IgD-negative memory B cell (primary cell): ENCODE measurements at regions not wholly inside any gene's neighbourhood (a gene's known extent, or its start where the extent isn't known, plus 50 kb on each side); places are given as distances from the start of the nearest gene placed in this dataset.

Experiments
- H3K27ac Mint-ChIP-seq, 3 donors: one replicate each; pipeline ENCODE4 v1.8.0; 2020 to 2022; ENCODE audit warnings: mild to moderate bottlenecking in 3 of 3, mixed read lengths in 3 of 3, moderate library complexity in 1 of 3
- H3K27me3 Mint-ChIP-seq: one replicate; pipeline ENCODE4 v1.8.0; 2021; ENCODE audit warnings: mixed read lengths
- H3K36me3 Mint-ChIP-seq: one replicate; pipeline ENCODE4 v1.8.0; 2020; ENCODE audit warnings: mild to moderate bottlenecking, mixed read lengths
- H3K4me1 Mint-ChIP-seq, 3 donors: one replicate each; pipeline ENCODE4 v1.8.0; 2020 to 2022; ENCODE audit warnings: mixed read lengths in 3 of 3, mild to moderate bottlenecking in 1 of 3
- H3K4me3 Mint-ChIP-seq, 4 donors: one replicate each; pipeline ENCODE4 v1.8.0; 2020 to 2022; ENCODE audit warnings: mild to moderate bottlenecking in 4 of 4, mixed read lengths in 4 of 4, moderate library complexity in 3 of 4
- H3K9me3 Mint-ChIP-seq, 3 donors: one replicate each; pipeline ENCODE4 v1.8.0; 2020 to 2021; ENCODE audit warnings: mixed read lengths in 3 of 3, mild to moderate bottlenecking in 1 of 3

DNA sequence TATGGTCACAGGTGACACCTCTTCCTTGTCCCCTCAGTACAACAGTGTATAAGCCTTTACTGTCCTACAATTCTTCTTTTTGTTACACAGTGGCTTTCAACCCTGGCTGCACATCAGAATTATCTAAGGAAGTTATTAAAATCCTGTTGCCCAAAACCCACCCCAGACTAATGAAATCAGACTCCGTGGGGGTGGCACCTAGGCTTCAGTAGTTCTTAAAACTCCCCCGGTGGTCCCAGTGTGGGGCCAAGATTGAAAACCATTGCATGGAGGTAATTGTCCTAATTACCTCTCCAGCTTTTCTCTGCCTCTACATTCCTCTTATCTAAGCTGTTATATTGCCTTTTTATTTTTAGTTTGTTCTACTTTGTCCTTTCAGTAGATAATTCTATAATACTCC is 172.8 kb downstream of the DAD1 start:
- no peaks in the 10 kb centered on the region for H3K36me3 Mint-ChIP-seq
- H3K27ac Mint-ChIP-seq, result no peak overlapping the region
- peaks cover 10% of the 10 kb centered on the region for H3K27me3 Mint-ChIP-seq
- H3K4me3 Mint-ChIP-seq, result no peak overlapping the region
- peaks cover 8 to 13% (median 10%) of the 10 kb centered on the region in 3 donors for H3K4me1 Mint-ChIP-seq
- peaks cover 0 to 3% (median 0%) of the 10 kb centered on the region in 3 donors for H3K9me3 Mint-ChIP-seq

DNA sequence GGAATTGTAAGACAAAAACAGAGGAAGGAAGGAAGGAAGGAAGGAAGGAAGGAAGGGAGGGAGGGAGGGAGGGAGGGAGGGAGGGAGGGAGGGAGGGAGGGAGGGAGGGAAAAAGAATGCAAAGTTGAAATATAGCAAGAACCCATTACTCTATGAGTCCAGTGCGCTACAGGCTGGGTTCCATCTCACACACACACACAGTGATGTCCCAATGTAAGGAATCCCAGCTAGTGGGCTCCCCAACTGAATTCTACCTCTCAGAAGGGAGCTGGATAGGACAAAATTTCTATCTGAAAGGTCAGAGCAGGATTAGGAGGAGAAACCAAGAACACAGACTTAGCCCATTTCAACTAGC is 173.4 kb downstream of the DAD1 start:
- Mint-ChIP-seq H3K27ac (no peak overlapping the region), H3K9me3 (peaks cover 0 to 3% (median 0%) of the 10 kb centered on the region in 3 donors), H3K27me3 (peaks cover 10% of the 10 kb centered on the region), H3K4me3 (no peak overlapping the region), H3K36me3 (no peaks in the 10 kb centered on the region), H3K4me1 (peaks cover 8 to 13% (median 10%) of the 10 kb centered on the region in 3 donors)

DNA sequence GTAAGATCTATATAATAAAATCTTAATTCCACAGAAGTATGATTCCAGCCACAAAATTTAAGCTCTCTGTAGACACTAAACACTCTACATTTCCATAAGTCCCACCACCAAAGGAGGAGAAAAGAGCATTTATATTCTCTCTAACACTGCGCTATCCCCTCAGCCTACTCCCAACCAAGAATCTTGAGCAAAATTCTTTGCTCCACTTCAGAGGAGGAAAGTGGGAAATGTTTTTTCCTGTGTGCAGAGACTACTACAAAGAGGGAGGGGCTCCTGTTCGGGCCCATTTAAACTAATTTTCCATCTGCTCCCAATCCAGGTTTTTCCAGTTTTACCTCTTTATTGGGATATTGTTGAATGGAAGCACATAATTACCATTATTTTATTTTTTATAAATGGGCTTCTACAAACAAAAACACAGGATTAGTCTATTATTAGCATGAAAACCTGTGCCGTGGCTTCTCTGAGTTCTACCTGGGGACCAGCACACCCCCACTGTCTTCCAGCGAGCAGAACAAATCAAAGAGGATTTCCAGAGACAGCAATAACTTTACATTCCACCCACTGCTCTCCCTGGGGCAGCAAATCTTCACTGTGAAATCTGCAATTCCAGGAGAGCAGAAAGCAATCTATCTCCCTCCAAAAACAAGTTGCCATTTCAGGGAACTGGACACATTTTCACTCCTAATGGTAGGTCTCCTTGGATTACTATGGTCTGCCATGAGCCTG is 174.0 kb downstream of the DAD1 start:
- Mint-ChIP-seq H3K9me3 (peaks cover 0 to under 1% (median 0%) of the 10 kb centered on the region in 3 donors), H3K4me1 (peaks cover 8 to 11% (median 10%) of the 10 kb centered on the region in 3 donors), H3K27ac (no peak overlapping the region), H3K4me3 (no peak overlapping the region), H3K27me3 (peaks cover 10% of the 10 kb centered on the region), H3K36me3 (no peaks in the 10 kb centered on the region)

DNA sequence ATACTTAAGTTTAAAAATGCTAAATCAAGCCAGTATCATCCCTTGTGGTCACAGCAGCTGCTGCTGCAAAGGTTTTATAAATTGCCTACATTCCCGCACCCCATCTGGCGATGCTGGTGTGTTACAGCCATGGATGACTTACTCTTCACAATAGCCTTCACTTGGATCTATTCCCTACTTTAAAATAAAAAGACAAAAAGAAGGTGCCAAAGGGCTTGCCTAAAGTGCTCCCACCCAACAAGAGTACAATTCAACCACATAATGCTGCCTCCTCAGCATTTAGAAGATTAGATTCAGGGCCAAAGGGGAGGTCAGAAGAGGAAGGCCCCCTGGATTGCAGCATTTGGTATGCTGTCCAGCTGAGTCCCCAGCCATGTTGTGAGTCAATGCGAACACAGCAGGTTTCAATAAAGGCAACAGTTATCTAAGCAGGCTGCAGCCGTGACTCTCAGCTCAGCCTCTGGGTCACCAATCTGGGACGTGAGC is 176.1 kb downstream of the DAD1 start:
- Mint-ChIP-seq H3K27ac (no peak overlapping the region), H3K4me3 (no peak overlapping the region), H3K36me3 (peaks cover 1% of the 10 kb centered on the region)

DNA sequence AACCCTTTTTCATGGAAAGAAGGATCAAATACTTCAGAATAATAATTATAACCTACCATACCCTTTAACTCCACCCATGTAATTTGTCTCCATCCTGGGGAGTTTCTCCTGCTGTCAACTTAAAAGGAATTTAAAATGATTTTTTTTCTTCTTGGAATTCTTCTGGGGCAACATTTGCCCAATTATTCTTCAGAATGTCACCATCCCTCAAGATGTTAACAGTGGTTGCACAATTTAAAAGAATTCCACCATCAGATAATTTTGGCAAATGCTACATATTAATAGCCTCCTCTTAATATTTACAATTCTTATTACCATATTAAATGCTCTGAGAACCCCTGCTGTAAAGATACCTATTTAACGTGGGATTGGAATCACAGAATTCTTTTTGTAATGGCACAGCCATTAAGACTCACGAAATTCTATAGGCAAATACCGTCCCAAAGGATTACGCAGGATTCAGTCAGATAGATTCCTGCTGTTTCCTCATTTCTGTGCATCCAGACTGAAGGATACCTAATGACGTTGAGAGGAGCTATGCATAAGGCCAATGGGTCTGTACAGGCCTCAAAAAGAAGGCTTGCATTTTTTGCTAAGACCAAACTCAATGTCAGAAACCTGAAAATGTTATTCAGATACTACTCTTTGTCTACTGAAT is 177.5 kb downstream of the DAD1 start:
- no peaks in the 10 kb centered on the region for H3K9me3 Mint-ChIP-seq

More for the DNA sequence above, 176.1 kb downstream of the DAD1 start:
- peaks cover 3% of the 10 kb centered on the region for H3K27me3 Mint-ChIP-seq
- peaks cover 0 to 7% (median 0%) of the 10 kb centered on the region in 3 donors for H3K4me1 Mint-ChIP-seq
- no peaks in the 10 kb centered on the region for H3K9me3 Mint-ChIP-seq

DNA sequence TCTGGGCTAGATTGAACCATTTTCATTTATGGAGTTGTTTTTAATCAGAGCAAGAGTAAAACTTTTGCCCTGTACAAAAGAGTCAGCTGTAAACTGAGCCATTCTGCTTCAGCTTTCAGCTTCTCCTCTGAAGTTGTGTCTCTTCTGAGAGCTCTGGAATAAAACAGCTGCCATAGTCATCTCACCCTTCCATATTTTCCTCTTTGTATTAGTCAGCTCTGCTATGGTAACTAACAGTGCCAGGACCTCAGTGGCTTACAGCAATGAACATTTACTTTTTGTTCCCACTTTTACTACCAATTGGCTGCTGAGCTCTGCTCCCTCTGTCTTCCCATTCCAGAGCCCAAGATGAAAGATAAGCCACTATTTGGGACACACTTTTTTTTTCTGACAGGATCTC is 178.5 kb downstream of the DAD1 start:
- Mint-ChIP-seq H3K36me3 (peaks cover 1% of the 10 kb centered on the region), H3K27me3 (peaks cover 9% of the 10 kb centered on the region), H3K4me1 (peaks cover 0 to 10% (median 0%) of the 10 kb centered on the region in 3 donors), H3K4me3 (no peak overlapping the region), H3K27ac (no peak overlapping the region), H3K9me3 (no peaks in the 10 kb centered on the region)

More for the DNA sequence above, 177.5 kb downstream of the DAD1 start:
- Mint-ChIP-seq H3K27ac (no peak overlapping the region), H3K27me3 (peaks cover 5% of the 10 kb centered on the region), H3K4me1 (peaks cover 0 to 11% (median 0%) of the 10 kb centered on the region in 3 donors), H3K4me3 (no peak overlapping the region), H3K36me3 (peaks cover 1% of the 10 kb centered on the region)

DNA sequence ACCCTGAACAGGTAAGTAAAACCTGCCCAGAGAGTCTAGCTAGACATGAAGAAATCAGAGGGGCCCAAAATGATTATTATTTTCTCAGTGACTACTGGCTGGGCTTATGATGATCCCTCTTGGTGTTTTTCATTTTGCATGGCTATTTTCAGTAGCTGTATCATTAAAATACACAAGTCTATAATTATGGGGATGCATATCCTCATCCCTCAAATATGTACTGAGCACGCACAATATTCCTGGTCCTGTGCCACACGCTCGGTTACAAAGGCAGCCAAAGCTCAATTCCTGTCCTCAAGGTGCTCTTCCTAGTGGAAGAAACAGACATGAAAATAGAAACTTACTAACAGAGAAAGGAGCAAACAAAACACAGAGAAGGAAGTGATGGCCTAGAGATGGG is 180.0 kb downstream of the DAD1 start:
- no peak overlapping the region for H3K4me3 Mint-ChIP-seq
- no peak overlapping the region for H3K27ac Mint-ChIP-seq
- peaks cover 0 to 8% (median 0%) of the 10 kb centered on the region in 3 donors for H3K4me1 Mint-ChIP-seq
- peaks cover 1% of the 10 kb centered on the region for H3K36me3 Mint-ChIP-seq
- H3K9me3 Mint-ChIP-seq, result no peaks in the 10 kb centered on the region
- peaks cover 15% of the 10 kb centered on the region for H3K27me3 Mint-ChIP-seq

DNA sequence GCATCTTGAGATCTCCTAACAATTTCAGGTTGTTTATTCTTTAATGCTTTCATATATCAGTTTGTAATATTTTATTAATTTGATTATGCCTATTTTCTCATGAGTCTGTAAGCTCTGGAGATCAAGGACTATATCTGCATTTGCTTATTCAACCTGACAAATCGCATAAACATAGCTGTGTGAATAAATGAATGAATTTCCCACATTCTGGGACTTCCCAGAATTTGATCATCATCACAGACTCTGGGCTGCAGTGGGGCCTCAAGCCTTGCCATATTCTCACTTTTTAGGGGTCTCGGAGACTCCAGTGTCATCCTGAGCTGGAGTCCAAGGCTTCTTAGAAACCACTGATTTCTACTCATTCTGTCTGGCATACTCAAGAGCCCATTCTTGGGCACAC is 180.5 kb downstream of the DAD1 start:
- H3K27me3 Mint-ChIP-seq, result peaks cover 14% of the 10 kb centered on the region
- H3K27ac Mint-ChIP-seq, result no peak overlapping the region
- H3K4me1 Mint-ChIP-seq, result peaks cover 0 to 8% (median 0%) of the 10 kb centered on the region in 3 donors
- H3K4me3 Mint-ChIP-seq, result no peak overlapping the region
- peaks cover 1% of the 10 kb centered on the region for H3K36me3 Mint-ChIP-seq
- H3K9me3 Mint-ChIP-seq, result no peaks in the 10 kb centered on the region

DNA sequence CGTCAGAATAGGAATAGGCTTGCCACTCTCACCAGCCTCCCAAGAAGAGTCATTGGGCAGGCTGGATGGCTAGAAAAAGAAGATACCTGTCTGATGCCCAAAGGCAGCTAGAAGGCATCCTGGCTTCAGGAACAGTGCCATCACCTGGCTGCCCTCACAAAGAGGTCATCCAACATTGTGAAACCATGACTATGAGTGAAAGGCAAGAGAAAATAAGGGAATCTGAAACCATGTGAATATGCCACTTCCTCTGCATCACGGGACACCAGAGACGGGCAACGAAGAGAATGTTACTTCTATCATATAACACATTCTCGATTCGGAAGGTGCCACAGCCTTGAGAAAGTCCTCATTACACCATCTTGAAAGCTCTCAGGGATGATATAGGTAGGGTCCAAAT is 182.0 kb downstream of the DAD1 start:
- no peak overlapping the region for H3K27ac Mint-ChIP-seq
- peaks cover 4% of the 10 kb centered on the region for H3K36me3 Mint-ChIP-seq
- H3K9me3 Mint-ChIP-seq, result no peaks in the 10 kb centered on the region
- peaks cover 12% of the 10 kb centered on the region for H3K27me3 Mint-ChIP-seq
- peaks cover 0 to 6% (median 0%) of the 10 kb centered on the region in 3 donors for H3K4me1 Mint-ChIP-seq
- H3K4me3 Mint-ChIP-seq, result no peak overlapping the region

DNA sequence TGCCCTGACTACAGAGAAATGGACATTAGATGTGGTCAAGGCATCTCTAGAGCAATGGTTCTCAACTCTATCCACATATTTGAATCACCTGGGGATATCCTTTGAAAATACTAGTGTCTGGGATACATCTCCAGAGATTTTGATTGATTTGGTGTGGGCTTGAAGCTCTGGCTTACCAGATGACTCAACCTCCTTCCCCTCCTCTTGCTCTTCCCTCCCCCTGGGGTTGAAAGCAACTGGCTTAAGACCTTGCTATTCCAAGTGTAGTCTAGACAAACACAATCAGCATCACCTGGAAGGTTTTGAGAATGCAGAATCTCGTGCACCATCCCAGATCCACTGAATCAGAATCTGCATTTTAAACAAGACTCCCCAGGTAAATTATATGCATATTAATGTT is 183.8 kb downstream of the DAD1 start:
- Mint-ChIP-seq H3K27ac (no peak overlapping the region), H3K4me1 (peaks cover 0 to 6% (median 0%) of the 10 kb centered on the region in 3 donors), H3K4me3 (no peak overlapping the region), H3K27me3 (peaks cover 16% of the 10 kb centered on the region), H3K9me3 (no peaks in the 10 kb centered on the region), H3K36me3 (peaks cover 4% of the 10 kb centered on the region)

DNA sequence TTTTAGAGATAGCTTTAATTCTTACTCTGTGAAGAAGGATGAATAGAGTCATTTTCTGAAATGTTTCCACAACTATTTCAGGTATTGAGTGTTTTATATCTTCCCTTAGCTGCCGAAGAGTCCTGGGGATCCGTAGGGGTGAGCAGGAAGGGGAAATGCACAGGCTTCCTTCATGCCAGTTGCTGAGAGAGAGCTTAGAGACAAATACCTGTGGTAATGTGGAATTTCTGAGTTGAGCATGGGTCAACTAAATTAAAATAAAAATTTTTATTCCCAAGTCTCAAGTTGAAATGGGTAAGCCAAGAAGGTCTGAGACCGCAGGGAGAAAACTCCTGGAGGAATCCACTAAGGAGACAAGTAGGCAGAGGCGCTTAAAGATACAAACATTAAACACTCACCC is 185.7 kb downstream of the DAD1 start:
- Mint-ChIP-seq H3K27ac (no peak overlapping the region), H3K4me1 (peaks cover 0 to 4% (median 0%) of the 10 kb centered on the region in 3 donors), H3K27me3 (peaks cover 16% of the 10 kb centered on the region), H3K9me3 (no peaks in the 10 kb centered on the region), H3K36me3 (peaks cover 3% of the 10 kb centered on the region), H3K4me3 (no peak overlapping the region)

DNA sequence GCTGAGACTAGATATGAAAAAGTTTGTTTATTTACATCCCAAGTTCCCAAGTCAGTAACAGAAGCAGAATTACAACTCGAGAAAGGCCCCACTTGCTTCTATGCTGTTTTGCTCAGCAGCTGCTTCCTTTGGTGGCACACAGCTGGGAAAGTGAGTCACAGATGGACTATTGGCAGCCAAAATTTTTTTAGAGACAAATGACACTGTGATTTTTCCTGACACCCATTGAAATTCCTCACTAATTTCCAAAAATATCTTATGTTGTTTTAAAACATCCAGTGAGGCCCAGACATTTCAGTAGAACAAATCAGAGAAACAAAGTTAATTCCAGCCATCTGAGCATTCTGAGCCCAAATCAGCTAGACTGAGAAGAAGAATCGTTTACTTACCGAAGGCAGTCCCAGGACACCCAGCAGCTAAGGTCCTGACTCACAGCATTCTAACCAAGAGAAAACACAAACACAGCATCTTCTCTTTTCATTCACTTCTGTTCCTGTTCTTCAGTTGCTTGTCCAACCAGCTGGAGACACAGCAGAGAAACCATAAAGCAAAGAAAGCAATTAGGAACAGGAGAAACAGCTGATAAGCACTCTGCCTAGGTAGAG is 188.3 kb downstream of the DAD1 start:
- Mint-ChIP-seq H3K36me3 (peaks cover 5% of the 10 kb centered on the region), H3K9me3 (no peaks in the 10 kb centered on the region), H3K4me1 (peaks cover 0 to 4% (median 1%) of the 10 kb centered on the region in 3 donors), H3K27ac (no peak overlapping the region), H3K4me3 (no peak overlapping the region), H3K27me3 (peaks cover 16% of the 10 kb centered on the region)

DNA sequence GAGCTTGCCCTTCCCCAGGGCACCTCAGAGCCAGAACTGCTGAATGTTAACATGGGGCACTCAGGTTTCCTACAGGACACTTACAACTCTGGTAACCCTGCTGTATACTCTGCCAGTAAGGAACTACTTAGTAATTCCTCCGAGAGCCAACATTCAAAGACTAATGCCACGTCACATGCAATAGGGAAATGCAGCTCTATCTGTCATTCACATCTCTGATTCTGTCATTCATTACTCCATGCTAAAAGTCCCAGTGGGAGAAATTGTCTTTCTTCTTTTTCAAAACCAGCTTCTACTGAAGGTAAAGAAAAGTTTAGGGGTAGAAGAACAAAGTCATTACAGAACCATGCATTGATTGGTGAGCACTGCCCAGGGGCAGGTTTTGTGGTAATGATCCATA is 189.2 kb downstream of the DAD1 start:
- H3K36me3 Mint-ChIP-seq, result peaks cover 6% of the 10 kb centered on the region
- no peak overlapping the region for H3K4me3 Mint-ChIP-seq
- no peak overlapping the region for H3K27ac Mint-ChIP-seq
- H3K4me1 Mint-ChIP-seq, result peaks cover 0 to 4% (median 1%) of the 10 kb centered on the region in 3 donors
- peaks cover 15% of the 10 kb centered on the region for H3K27me3 Mint-ChIP-seq
- no peaks in the 10 kb centered on the region for H3K9me3 Mint-ChIP-seq

DNA sequence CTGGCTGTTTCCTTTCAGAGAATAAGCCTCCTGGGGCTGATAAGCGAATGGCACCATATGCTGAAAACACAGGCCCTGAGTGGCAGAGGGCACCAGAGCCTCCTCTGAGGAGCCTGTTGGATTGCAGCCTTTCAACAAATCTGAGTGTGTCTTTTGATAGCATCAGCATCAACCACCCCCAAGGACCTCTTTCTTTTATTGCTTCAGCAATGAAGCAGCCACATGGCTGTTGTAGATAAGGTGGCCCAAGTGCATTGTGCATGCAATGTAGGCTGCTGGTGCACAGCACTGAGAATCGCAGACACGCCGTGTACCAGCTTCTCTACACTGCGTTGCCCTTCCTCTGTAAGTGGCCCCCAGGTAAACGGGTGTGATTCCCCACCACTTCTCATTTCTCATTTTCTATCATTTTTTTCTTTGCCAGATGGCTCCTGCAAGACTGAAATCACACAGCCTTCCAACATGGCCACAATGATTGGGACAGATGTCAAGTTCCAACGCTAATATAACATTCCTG is 191.7 kb downstream of the DAD1 start:
- Mint-ChIP-seq H3K36me3 (peaks cover 5% of the 10 kb centered on the region), H3K27me3 (peaks cover 14% of the 10 kb centered on the region), H3K4me1 (peaks cover 1 to 4% (median 1%) of the 10 kb centered on the region in 3 donors), H3K4me3 (no peak overlapping the region), H3K9me3 (no peaks in the 10 kb centered on the region), H3K27ac (no peak overlapping the region)

DNA sequence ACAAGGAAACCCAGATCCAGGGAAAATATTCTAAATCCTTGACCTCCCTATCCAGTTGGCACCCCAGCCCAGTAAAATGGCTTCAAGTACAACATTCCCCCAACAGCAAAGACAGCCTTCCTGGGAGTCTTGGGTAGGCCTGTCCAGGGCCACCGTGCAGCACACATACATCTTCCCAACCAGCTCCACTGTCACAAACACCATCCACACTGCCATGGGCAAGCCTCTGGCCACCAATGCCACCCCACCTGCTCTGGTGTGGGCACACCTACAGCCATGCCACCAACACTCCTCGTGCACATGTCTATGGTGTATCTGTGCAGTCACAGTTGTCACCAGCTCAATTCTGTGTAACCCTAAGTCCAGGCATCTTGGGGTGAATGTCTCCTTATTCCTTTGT is 193.2 kb downstream of the DAD1 start:
- H3K36me3 Mint-ChIP-seq, result peaks cover 5% of the 10 kb centered on the region
- no peaks in the 10 kb centered on the region for H3K9me3 Mint-ChIP-seq
- H3K27me3 Mint-ChIP-seq, result peaks cover 15% of the 10 kb centered on the region
- no peak overlapping the region for H3K27ac Mint-ChIP-seq
- H3K4me1 Mint-ChIP-seq, result peaks cover 4 to 10% (median 6%) of the 10 kb centered on the region in 3 donors
- H3K4me3 Mint-ChIP-seq, result no peak overlapping the region
